GM23338 (cell line): ENCODE measurements at regions not wholly inside any gene's neighbourhood (a gene's known extent, or its start where the extent isn't known, plus 50 kb on each side); places are given as distances from the start of the nearest gene placed in this dataset.

ENCODE experiments used
- ATAC-seq: fragments of 200-7000 bp; cut with Tn5 transposase; 3 replicates; pipeline ENCODE4 v1.9.1; 2020
- DNase-seq: peaks from one replicate; pipeline ENCODE4 v3.0.0-alpha.2; 2015; ENCODE audit warnings: low spot score
- H2AFZ ChIP-seq: fragments of 200-600 bp; sonication (generic); 2 replicates; pipeline ENCODE4 v1.8.0; 2016; ENCODE audit warnings: antibody characterized with exemption, mild to moderate bottlenecking, moderate library complexity
- H3F3A ChIP-seq: fragments of 200-600 bp; sonication (generic); replicated peaks from 2 replicates; pipeline ENCODE4 v1.8.0; 2017; ENCODE audit warnings: antibody characterized with exemption, mixed run types, low read depth
- H3K27ac ChIP-seq: fragments of 200-600 bp; sonication (generic); 2 replicates; pipeline ENCODE4 v1.6.1; 2016; ENCODE audit warnings: low read depth
- H3K27me3 ChIP-seq: fragments of 200-600 bp; sonication (generic); 2 replicates; pipeline ENCODE4 v1.8.0; 2016; ENCODE audit warnings: mild to moderate bottlenecking, mixed run types, moderate library complexity; ENCODE audit not compliant: insufficient read depth
- H3K36me3 ChIP-seq: fragments of 200-600 bp; sonication (generic); 2 replicates; pipeline ENCODE4 v1.8.0; 2016; ENCODE audit warnings: mild to moderate bottlenecking; ENCODE audit not compliant: insufficient read depth
- H3K4me1 ChIP-seq: fragments of 200-600 bp; sonication (generic); 2 replicates; pipeline ENCODE4 v1.8.0; 2016; ENCODE audit warnings: mild to moderate bottlenecking, moderate library complexity; ENCODE audit not compliant: insufficient read depth
- H3K4me2 ChIP-seq: fragments of 200-600 bp; sonication (generic); 2 replicates; pipeline ENCODE4 v1.7.1; 2017; ENCODE audit warnings: mixed run types
- H3K4me3 ChIP-seq: fragments of 200-600 bp; sonication (generic); 2 replicates; pipeline ENCODE4 v1.6.1; 2016; ENCODE audit warnings: mixed run types
- H3K79me2 ChIP-seq: fragments of 200-600 bp; sonication (generic); replicated peaks from 2 replicates; pipeline ENCODE4 v1.8.0; 2017; ENCODE audit warnings: mild to moderate bottlenecking; ENCODE audit not compliant: insufficient read depth
- H3K9me2 ChIP-seq: fragments of 200-600 bp; sonication (generic); 2 replicates; pipeline ENCODE4 v1.8.0; 2017; ENCODE audit not compliant: insufficient read depth
- H4K20me1 ChIP-seq: fragments of 200-600 bp; sonication (generic); replicated peaks from 2 replicates; pipeline ENCODE4 v1.8.0; 2017; ENCODE audit warnings: mild to moderate bottlenecking; ENCODE audit not compliant: insufficient read depth
- H3K27ac Mint-ChIP-seq: 2 replicates; pipeline ENCODE4 v1.8.0; 2020; ENCODE audit warnings: inconsistent platforms, mild to moderate bottlenecking, moderate library complexity, mixed read lengths
- H3K27me3 Mint-ChIP-seq: 3 replicates; pipeline ENCODE4 v1.8.0; 2022; ENCODE audit warnings: low read depth, mild to moderate bottlenecking, moderate library complexity, mixed read lengths, inconsistent platforms; ENCODE audit not compliant: insufficient read depth, poor library complexity
- H3K36me3 Mint-ChIP-seq: 3 replicates; pipeline ENCODE4 v1.8.0; 2021; ENCODE audit warnings: low read depth, mild to moderate bottlenecking, inconsistent platforms, moderate library complexity, mixed read lengths
- H3K4me1 Mint-ChIP-seq: 3 replicates; pipeline ENCODE4 v1.8.0; 2020; ENCODE audit warnings: mild to moderate bottlenecking, inconsistent platforms, mixed read lengths
- H3K4me3 Mint-ChIP-seq: 3 replicates; pipeline ENCODE4 v1.8.0; 2021; ENCODE audit warnings: moderate library complexity, mild to moderate bottlenecking, inconsistent platforms, mixed read lengths
- H3K9me3 Mint-ChIP-seq: 3 replicates; pipeline ENCODE4 v1.8.0; 2020; ENCODE audit warnings: moderate library complexity, mild to moderate bottlenecking, inconsistent platforms, mixed read lengths
- CREB1 ChIP-seq: fragments of 250-450 bp; sonication (Bioruptor Pico); IDR thresholded peaks from 2 replicates; pipeline ENCODE4 v1.5.0; 2020; ENCODE audit warnings: low read depth, mild to moderate bottlenecking, moderate library complexity
- EZH2 ChIP-seq: fragments of 200-600 bp; sonication (generic); IDR thresholded peaks from one replicate; pipeline ENCODE4 v1.8.0; 2017; ENCODE audit warnings: antibody characterized with exemption, mild to moderate bottlenecking, low read depth; ENCODE audit not compliant: unreplicated experiment
- EZH2phosphoT487 ChIP-seq: fragments of 200-600 bp; sonication (generic); IDR thresholded peaks from one replicate; pipeline ENCODE4 v1.8.1; 2018; ENCODE audit warnings: antibody characterized with exemption; ENCODE audit not compliant: unreplicated experiment
- JUNB ChIP-seq: IDR thresholded peaks from one replicate; pipeline ENCODE4 v1.6.1; 2016; ENCODE audit warnings: antibody characterized with exemption; ENCODE audit not compliant: unreplicated experiment
- NANOG ChIP-seq: IDR thresholded peaks from 2 replicates; pipeline ENCODE4 v1.6.1; 2016; ENCODE audit warnings: antibody characterized with exemption, borderline replicate concordance
- POLR2AphosphoS5 ChIP-seq: IDR thresholded peaks from 2 replicates; pipeline ENCODE4 v1.6.1; 2016; ENCODE audit warnings: antibody characterized with exemption, low read depth
- STAT1 ChIP-seq: IDR thresholded peaks from one replicate; pipeline ENCODE4 v1.6.1; 2016; ENCODE audit warnings: antibody characterized with exemption; ENCODE audit not compliant: unreplicated experiment
- ZNF114 ChIP-seq: fragments of 250-450 bp; sonication (Bioruptor Pico); IDR thresholded peaks from 2 replicates; pipeline ENCODE4 v1.5.0; 2020; ENCODE audit warnings: mild to moderate bottlenecking, moderate library complexity
- ZNF331 ChIP-seq: fragments of 250-450 bp; sonication (Bioruptor Pico); IDR thresholded peaks from 2 replicates; pipeline ENCODE4 v1.5.0; 2020; ENCODE audit warnings: low read depth, mild to moderate bottlenecking, moderate library complexity
- TF ChIP-seq, protein P1 (sequence below): fragments of 250-450 bp; sonication (Bioruptor Pico); IDR thresholded peaks from 2 replicates; pipeline ENCODE4 v1.5.0; 2020; ENCODE audit warnings: mild to moderate bottlenecking, moderate library complexity
- TF ChIP-seq, protein P2 (sequence below), 2 experiments: fragments of 200-600 bp in 1 of 2; sonication (generic) in 1 of 2; conservative IDR thresholded peaks; 2 replicates each; pipeline versions ENCODE4 v1.5.1 to v1.6.1; 2016 to 2017; ENCODE audit warnings: antibody characterized with exemption in 2 of 2, low read depth in 2 of 2, mild to moderate bottlenecking in 2 of 2, moderate library complexity in 1 of 2
- TF ChIP-seq, protein P3 (sequence below): IDR thresholded peaks from one replicate; pipeline ENCODE4 v1.6.1; 2018; ENCODE audit warnings: antibody characterized with exemption; ENCODE audit not compliant: unreplicated experiment
- TF ChIP-seq, protein P4 (sequence below): IDR thresholded peaks from 2 replicates; pipeline ENCODE4 v1.6.1; 2016; ENCODE audit warnings: antibody characterized with exemption

DNA sequence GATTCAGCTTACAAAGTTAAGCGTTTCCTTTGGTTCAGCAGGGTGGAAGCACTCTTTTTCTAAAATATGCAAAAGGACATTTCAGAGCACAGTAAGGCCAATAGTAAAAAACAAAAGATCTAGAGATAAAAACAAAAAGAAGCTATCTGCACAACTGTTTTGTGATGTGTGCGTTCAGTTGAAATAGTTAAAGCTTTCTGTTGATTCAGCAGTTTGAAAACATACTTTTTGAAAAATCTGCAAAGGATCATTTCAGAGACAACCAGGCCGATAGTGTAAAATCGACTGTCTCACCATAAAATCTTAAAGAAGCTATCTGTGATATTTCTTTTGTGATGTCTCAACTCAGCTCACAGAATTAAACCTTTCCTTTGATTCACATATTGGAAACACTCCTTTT, 300.0 kb upstream of the ALG10B start:
- no peak overlapping the region for H3K27ac ChIP-seq
- ATAC-seq (no peak), DNase-seq (no peak)
- H3K4me3 ChIP-seq: no peak overlapping the region
- Mint-ChIP-seq H3K4me1 (no peaks in the 10 kb centered on the region), H3K27me3 (no peaks in the 10 kb centered on the region), H3K4me3 (no peak overlapping the region), H3K36me3 (peaks cover 3% of the 10 kb centered on the region; the same call in 1 of the 3 replicates), H3K27ac (no peak overlapping the region), H3K9me3 (peaks cover 98% of the 10 kb centered on the region)
- no peaks in the 10 kb centered on the region for H4K20me1 ChIP-seq
- H3K27me3 ChIP-seq: no peaks in the 10 kb centered on the region
- no peaks in the 10 kb centered on the region for H3K79me2 ChIP-seq
- no peaks in the 10 kb centered on the region for H3K4me1 ChIP-seq
- H3K36me3 ChIP-seq: peaks cover 10% of the 10 kb centered on the region
- H3K4me2 ChIP-seq: no peak overlapping the region
- no peaks in the 10 kb centered on the region for H3F3A ChIP-seq
- no peak overlapping the region for H2AFZ ChIP-seq
- TF ChIP-seq, protein P1, sequence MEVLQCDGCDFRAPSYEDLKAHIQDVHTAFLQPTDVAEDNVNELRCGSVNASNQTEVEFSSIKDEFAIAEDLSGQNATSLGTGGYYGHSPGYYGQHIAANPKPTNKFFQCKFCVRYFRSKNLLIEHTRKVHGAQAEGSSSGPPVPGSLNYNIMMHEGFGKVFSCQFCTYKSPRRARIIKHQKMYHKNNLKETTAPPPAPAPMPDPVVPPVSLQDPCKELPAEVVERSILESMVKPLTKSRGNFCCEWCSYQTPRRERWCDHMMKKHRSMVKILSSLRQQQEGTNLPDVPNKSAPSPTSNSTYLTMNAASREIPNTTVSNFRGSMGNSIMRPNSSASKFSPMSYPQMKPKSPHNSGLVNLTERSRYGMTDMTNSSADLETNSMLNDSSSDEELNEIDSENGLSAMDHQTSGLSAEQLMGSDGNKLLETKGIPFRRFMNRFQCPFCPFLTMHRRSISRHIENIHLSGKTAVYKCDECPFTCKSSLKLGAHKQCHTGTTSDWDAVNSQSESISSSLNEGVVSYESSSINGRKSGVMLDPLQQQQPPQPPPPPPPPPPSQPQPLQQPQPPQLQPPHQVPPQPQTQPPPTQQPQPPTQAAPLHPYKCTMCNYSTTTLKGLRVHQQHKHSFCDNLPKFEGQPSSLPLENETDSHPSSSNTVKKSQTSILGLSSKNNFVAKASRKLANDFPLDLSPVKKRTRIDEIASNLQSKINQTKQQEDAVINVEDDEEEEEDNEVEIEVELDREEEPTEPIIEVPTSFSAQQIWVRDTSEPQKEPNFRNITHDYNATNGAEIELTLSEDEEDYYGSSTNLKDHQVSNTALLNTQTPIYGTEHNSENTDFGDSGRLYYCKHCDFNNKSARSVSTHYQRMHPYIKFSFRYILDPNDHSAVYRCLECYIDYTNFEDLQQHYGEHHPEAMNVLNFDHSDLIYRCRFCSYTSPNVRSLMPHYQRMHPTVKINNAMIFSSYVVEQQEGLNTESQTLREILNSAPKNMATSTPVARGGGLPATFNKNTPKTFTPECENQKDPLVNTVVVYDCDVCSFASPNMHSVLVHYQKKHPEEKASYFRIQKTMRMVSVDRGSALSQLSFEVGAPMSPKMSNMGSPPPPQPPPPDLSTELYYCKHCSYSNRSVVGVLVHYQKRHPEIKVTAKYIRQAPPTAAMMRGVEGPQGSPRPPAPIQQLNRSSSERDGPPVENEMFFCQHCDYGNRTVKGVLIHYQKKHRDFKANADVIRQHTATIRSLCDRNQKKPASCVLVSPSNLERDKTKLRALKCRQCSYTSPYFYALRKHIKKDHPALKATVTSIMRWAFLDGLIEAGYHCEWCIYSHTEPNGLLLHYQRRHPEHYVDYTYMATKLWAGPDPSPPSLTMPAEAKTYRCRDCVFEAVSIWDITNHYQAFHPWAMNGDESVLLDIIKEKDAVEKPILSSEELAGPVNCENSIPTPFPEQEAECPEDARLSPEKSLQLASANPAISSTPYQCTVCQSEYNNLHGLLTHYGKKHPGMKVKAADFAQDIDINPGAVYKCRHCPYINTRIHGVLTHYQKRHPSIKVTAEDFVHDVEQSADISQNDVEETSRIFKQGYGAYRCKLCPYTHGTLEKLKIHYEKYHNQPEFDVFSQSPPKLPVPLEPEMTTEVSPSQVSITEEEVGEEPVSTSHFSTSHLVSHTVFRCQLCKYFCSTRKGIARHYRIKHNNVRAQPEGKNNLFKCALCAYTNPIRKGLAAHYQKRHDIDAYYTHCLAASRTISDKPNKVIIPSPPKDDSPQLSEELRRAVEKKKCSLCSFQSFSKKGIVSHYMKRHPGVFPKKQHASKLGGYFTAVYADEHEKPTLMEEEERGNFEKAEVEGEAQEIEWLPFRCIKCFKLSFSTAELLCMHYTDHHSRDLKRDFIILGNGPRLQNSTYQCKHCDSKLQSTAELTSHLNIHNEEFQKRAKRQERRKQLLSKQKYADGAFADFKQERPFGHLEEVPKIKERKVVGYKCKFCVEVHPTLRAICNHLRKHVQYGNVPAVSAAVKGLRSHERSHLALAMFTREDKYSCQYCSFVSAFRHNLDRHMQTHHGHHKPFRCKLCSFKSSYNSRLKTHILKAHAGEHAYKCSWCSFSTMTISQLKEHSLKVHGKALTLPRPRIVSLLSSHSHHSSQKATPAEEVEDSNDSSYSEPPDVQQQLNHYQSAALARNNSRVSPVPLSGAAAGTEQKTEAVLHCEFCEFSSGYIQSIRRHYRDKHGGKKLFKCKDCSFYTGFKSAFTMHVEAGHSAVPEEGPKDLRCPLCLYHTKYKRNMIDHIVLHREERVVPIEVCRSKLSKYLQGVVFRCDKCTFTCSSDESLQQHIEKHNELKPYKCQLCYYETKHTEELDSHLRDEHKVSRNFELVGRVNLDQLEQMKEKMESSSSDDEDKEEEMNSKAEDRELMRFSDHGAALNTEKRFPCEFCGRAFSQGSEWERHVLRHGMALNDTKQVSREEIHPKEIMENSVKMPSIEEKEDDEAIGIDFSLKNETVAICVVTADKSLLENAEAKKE: no peak
- TF ChIP-seq, protein P2, sequence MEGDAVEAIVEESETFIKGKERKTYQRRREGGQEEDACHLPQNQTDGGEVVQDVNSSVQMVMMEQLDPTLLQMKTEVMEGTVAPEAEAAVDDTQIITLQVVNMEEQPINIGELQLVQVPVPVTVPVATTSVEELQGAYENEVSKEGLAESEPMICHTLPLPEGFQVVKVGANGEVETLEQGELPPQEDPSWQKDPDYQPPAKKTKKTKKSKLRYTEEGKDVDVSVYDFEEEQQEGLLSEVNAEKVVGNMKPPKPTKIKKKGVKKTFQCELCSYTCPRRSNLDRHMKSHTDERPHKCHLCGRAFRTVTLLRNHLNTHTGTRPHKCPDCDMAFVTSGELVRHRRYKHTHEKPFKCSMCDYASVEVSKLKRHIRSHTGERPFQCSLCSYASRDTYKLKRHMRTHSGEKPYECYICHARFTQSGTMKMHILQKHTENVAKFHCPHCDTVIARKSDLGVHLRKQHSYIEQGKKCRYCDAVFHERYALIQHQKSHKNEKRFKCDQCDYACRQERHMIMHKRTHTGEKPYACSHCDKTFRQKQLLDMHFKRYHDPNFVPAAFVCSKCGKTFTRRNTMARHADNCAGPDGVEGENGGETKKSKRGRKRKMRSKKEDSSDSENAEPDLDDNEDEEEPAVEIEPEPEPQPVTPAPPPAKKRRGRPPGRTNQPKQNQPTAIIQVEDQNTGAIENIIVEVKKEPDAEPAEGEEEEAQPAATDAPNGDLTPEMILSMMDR (conservative IDR thresholded peaks at IDR 0.05; ENCODE audit: low read depth in 2 of 2): no peak
- TF ChIP-seq JUNB (no peak), EZH2 (no peak), STAT1 (no peak), CREB1 (no peak), ZNF331 (CRISPR knock-in tag) (no peak), POLR2AphosphoS5 (no peak), EZH2phosphoT487 (no peak), ZNF114 (CRISPR knock-in tag) (no peak), NANOG (no peak)
- TF ChIP-seq, protein P3, sequence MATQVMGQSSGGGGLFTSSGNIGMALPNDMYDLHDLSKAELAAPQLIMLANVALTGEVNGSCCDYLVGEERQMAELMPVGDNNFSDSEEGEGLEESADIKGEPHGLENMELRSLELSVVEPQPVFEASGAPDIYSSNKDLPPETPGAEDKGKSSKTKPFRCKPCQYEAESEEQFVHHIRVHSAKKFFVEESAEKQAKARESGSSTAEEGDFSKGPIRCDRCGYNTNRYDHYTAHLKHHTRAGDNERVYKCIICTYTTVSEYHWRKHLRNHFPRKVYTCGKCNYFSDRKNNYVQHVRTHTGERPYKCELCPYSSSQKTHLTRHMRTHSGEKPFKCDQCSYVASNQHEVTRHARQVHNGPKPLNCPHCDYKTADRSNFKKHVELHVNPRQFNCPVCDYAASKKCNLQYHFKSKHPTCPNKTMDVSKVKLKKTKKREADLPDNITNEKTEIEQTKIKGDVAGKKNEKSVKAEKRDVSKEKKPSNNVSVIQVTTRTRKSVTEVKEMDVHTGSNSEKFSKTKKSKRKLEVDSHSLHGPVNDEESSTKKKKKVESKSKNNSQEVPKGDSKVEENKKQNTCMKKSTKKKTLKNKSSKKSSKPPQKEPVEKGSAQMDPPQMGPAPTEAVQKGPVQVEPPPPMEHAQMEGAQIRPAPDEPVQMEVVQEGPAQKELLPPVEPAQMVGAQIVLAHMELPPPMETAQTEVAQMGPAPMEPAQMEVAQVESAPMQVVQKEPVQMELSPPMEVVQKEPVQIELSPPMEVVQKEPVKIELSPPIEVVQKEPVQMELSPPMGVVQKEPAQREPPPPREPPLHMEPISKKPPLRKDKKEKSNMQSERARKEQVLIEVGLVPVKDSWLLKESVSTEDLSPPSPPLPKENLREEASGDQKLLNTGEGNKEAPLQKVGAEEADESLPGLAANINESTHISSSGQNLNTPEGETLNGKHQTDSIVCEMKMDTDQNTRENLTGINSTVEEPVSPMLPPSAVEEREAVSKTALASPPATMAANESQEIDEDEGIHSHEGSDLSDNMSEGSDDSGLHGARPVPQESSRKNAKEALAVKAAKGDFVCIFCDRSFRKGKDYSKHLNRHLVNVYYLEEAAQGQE: no peak
- TF ChIP-seq, protein P4, sequence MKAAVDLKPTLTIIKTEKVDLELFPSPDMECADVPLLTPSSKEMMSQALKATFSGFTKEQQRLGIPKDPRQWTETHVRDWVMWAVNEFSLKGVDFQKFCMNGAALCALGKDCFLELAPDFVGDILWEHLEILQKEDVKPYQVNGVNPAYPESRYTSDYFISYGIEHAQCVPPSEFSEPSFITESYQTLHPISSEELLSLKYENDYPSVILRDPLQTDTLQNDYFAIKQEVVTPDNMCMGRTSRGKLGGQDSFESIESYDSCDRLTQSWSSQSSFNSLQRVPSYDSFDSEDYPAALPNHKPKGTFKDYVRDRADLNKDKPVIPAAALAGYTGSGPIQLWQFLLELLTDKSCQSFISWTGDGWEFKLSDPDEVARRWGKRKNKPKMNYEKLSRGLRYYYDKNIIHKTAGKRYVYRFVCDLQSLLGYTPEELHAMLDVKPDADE: no peak
- no peaks in the 10 kb centered on the region for H3K9me2 ChIP-seq
